Eye (tissue), 1 donor: ENCODE measurements at regions not wholly inside any gene's neighbourhood (a gene's known extent, or its start where the extent isn't known, plus 50 kb on each side); places are given as distances from the start of the nearest gene placed in this dataset.
A peak's percentile ranks its signal among the peaks of the same experiment; 100 is the strongest.
"Not testable (repeated sequence)": the region's sequence is repeated elsewhere in the genome, so short reads cannot be mapped to it uniquely, and the experiment has no call there.

Experiments used
- DNase-seq: peaks from one replicate; pipeline ENCODE4 v3.0.0-alpha.2; 2015

- no peak for DNase-seq
These were observed 127.7 kb upstream of the GRIK3 start for GRCh38 chr1:37162059-37162458.

GRCh38 chr1:37166005-37166404 is 131.7 kb upstream of the GRIK3 start:
- DNase-seq: no peak

- DNase-seq: no peak
These were observed 133.2 kb upstream of the GRIK3 start for GRCh38 chr1:37167479-37167878.

GRCh38 chr1:37169241-37169640 is 134.9 kb upstream of the GRIK3 start:
- no peak for DNase-seq

- DNase-seq: no peak
These were observed 135.5 kb upstream of the GRIK3 start for GRCh38 chr1:37169743-37170275.

GRCh38 chr1:37171691-37172090 is 137.4 kb upstream of the GRIK3 start:
- DNase-seq: peak; percentile 69

GRCh38 chr1:37174341-37174740 is 140.0 kb upstream of the GRIK3 start:
- DNase-seq: no peak

- DNase-seq: no peak
These were observed 140.6 kb upstream of the GRIK3 start for GRCh38 chr1:37174876-37175275.

- DNase-seq: no peak
These were observed 141.4 kb upstream of the GRIK3 start for GRCh38 chr1:37175666-37176215.

- DNase-seq: no peak
These were observed 142.0 kb upstream of the GRIK3 start for GRCh38 chr1:37176269-37176668.

GRCh38 chr1:37177230-37177864 is 143.0 kb upstream of the GRIK3 start:
- DNase-seq: peak; percentile 57

- DNase-seq: no peak
These were observed 147.1 kb upstream of the GRIK3 start for GRCh38 chr1:37181425-37181824.

- DNase-seq: no peak
These were observed 150.5 kb upstream of the GRIK3 start for GRCh38 chr1:37184789-37185188.

- DNase-seq: no peak
These were observed 152.0 kb upstream of the GRIK3 start for GRCh38 chr1:37186246-37186756.

GRCh38 chr1:37189111-37189510 is 154.8 kb upstream of the GRIK3 start:
- DNase-seq: no peak

GRCh38 chr1:37197411-37197810 is 163.1 kb upstream of the GRIK3 start:
- DNase-seq: no peak

- not testable (repeated sequence) for DNase-seq
These were observed 180.0 kb upstream of the GRIK3 start for GRCh38 chr1:37214305-37214704.

- no peak for DNase-seq
These were observed 199.3 kb upstream of the GRIK3 start for GRCh38 chr1:37233606-37234005.

GRCh38 chr1:37234941-37235418 is 200.7 kb upstream of the GRIK3 start:
- peak; percentile 86 for DNase-seq

- no peak for DNase-seq
These were observed 203.6 kb upstream of the GRIK3 start for GRCh38 chr1:37237948-37238347.

GRCh38 chr1:37238364-37239224 is 204.3 kb upstream of the GRIK3 start:
- DNase-seq: no peak

GRCh38 chr1:37239225-37239740 is 205.0 kb upstream of the GRIK3 start:
- DNase-seq: no peak

- peak; percentile 58 for DNase-seq
These were observed 206.6 kb upstream of the GRIK3 start for GRCh38 chr1:37240897-37241296.
